Fibroblast of skin of scalp (primary cell): ENCODE measurements at regions not wholly inside any gene's neighbourhood (a gene's known extent, or its start where the extent isn't known, plus 50 kb on each side); places are given as distances from the start of the nearest gene placed in this dataset.
"Not testable (repeated sequence)": the region's sequence is repeated elsewhere in the genome, so short reads cannot be mapped to it uniquely, and the experiment has no call there.

Experiments used
- DNase-seq: peaks from one replicate; pipeline ENCODE4 v3.0.0-alpha.2; 2013

DNA sequence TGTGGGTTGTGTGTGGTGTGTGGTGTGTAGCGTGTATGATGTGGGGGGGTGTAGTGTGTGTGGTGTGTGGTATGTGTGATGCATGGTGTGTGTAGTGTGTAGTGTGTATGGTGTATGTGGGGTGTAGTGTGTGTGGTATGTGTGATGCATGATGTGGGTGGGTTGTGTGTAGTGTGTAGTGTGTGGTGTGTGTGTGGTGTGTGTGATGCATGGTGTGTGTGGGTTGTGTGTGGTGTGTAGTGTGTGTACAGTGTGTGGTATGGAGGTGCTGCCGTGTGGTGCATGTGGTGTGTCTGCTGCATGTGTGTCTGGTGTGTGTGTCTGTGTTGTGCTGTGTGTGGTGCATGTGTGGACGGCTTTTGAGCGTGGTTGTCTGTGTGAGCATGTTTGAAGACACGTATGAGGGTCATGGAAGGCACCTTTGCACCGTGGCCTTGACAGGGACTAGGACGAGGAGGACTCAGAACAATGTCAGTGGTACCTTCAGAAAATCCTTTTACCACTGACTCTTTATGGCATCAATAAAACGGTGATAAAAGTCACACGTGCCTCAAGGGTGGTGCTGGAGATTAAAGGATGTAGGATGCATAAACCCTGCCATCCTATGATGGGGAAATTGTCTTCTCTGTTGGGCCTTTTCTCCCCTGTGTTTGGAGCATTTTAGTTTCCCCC lies 328.7 kb upstream of the B3GAT1 start:
- DNase-seq = no peak

DNA sequence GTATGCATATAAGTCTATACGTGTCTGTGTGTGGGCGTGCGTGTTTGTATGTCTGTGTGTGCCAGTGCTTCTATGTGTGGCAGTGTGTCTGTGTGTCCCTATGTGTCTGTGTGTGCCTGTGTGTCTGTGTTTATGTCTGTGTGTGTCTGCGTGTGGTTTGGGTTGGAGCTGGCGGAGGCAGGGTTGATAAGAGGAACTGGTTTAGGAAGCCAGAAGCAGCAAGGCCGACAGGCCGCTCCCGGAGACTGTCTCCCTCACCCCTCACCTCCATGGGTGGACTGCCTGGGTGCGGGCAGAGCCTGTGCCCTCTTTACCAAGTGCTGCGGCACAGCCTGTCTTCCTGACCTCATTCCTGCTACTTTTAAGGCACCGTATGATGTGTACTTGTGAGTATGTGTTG lies 327.1 kb upstream of the B3GAT1 start:
- DNase-seq = no peak

DNA sequence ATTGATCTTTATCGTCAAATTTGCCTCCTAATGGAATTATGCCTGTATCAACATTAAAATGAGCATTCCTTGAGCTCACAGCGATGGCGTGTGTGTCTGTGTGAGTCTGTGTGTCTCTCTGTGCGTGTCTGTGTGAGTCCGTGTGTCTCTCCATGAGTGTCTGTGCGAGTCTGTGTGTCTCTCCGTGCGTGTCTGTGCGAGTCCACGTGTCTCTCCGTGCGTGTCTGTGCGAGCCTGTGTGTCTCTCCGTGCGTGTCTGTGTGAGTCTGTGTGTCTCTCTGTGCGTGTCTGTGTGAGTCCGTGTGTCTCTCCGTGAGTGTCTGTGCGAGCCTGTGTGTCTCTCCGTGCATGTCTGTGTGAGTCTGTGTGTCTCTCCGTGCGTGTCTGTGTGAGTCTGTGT lies 326.5 kb upstream of the B3GAT1 start:
- no peak for DNase-seq

DNA sequence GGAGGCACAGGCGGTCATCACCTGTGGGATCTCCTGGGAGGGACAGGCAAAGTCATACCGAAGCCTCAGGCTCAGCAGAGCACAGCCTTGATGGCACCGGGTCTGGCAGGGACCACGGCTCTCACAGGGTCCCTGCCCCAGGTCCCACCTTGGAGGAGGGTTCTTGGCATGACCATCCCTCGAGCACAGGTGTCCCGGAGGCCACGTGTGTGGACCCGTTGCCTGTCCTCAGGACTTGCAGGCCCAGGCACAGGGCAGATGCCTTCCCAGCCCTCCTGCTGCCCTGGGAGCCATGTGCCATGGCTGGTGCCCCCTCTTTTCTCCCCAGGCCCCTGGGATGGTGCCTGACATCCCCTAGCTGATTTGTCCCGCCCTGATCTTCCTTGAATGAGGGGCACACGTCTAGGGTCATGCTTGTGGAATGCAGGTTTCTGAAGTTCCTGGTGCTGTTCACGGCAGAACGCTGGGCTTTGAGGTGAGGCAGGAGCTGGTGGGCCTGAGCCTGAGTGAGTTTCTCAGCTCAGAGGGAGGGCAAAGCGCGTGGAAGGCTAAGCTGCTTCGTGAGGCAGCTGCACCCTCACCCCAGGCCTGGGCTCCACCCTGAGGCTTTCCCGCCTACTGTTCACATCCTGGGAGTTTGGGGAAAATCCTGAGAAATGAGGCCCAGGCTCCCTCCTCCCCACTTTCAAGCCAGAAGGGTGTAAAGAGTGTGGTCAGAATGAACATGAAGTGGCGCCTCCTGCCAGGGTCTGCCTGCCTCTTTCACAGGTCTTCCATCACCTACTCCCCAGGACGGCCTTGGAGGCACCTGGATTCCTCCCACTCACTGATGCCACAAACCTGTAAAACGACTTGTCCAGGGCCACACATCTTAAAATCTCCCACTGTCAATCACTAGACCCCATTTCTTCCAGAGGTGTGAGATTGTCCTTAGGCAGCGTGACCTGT lies 325.8 kb upstream of the B3GAT1 start:
- DNase-seq = no peak

DNA sequence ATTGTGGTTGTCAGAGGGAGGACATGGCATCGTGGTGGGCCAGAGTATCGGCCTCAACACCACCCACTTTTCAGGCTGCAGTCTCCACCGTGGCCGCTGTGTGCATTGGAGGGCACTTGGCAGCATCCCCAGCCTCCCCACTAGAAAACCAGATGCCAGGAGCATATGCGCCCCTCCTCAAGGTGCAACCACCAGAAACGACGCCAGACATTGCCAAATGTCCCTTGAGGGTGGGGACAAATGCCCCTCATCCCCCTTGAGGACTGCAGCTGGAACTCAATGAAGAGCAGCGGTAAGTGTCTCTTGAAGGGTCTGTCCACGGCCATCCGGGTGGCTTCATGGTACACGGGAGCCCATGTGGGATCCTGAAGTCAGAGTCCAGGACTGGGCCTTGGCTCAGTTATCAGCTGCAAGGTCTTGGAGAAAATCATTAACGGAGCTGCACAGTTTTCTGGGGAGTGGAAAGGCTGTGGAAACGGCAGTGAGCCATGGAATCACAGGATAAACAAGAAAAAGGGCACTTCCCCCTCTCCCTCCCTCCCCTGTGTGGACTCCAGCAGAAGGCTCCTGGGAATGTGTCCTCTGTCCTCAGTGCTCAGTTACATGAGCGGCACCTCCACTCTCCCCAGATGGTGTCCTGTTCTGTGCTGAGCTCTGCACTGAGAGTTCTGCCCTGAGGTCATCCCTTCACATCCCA lies 324.4 kb upstream of the B3GAT1 start:
- DNase-seq = no peak

DNA sequence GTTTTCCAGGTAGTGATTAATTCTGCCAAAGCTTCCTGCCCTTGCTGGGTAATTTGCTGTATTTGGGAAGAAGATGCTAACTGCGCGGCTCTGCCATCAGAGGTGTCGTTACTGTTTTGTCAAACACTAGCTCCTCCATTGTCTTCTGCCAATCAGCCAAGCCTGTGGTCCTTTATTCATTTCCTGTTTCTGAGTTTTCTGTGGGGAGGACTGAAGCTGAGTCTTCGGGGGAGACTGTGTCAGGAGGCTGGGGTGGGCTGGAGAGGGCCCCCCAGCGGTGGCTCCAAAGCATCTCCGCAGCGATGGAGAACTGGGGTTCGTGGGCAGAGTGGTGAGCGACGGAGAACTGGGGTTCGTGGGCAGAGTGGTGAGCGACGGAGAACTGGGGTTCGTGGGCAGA lies 322.9 kb upstream of the B3GAT1 start:
- DNase-seq = no peak

DNA sequence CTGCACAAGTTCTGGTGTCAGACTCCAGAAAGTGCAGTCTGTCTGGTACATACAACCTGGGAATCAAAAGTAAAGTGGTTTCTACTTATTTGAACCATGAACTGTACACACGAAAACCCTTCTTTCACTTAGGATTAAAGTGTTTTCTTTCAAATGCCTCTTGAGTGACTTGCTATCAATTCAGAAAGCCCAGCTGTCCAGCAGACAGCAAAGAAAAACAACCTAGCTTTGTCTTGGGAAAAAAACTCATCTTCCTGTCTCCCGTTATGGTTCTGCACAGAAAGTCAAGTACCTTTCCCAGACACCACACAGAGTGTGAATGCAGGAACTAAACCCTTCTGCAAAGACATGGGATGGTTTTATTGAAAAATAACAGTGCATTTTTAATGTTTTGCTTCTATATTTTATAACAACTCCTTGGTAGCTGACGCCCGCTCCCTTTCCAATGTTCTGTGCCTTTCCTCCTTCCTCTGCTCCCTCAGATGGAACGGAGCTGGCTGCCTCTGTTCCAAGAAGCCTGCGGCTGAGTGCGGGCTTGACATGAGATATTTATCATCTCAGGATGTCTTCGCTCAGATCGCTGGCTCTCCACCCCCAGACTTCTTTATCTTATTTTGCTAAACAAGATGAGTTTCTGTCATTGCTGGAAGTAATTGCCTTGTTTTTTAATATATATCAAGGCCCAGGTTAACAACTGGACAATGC lies 322.3 kb upstream of the B3GAT1 start:
- DNase-seq = no peak

DNA sequence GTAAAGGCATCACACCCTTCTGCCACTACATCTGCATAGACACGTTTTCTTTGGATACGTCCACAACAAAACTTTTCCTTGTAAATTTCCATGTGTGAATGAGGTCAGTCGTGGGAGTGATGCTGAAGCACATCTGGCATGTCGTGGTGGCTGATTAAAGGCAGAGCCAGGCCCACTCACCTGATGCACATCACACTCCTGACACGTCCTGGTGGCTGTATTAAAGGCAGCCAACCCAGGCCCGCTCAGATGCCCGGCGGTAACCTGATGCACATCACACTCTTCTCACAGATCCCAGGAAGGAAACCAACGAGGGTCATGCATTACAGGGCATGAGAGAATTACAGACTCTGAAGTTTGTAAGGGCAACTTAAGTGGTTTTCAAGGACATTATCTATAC lies 321.6 kb upstream of the B3GAT1 start:
- DNase-seq = no peak

DNA sequence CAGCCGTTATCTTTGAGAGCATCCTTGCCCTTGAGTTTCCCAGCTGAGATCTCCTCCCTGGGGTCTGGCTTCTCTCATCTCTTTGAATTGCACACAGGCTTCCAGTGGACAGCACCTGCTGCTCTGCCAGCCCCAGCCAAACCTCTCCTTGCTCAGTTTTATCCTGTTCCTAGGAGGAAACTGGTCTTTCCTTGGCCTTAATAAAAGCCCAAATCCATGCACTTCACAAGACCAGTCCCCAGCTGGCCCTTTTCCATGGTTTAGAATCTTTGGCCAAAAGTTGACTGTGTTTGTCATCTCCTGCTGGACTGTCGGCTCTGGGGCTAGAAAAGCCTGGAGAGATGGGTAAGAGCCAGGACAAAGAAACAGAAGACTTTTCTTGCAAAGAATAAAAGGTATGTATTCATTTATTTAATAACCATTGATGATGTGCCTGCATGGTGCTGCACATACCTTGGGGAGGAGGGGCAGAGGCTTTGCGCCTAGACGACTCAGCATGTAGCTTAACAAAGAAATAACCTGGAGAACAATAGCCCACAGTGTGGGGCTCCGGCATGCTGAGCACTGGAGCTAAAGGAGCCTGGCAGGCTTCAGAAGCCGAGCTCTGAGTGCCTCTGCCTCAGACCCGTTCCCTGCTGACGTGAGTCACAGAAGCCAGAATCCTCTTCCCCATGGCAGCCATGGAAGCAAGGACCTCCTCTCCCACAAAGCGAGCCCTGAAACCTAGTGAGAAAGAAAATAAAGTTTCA lies 319.3 kb upstream of the B3GAT1 start:
- no peak for DNase-seq

DNA sequence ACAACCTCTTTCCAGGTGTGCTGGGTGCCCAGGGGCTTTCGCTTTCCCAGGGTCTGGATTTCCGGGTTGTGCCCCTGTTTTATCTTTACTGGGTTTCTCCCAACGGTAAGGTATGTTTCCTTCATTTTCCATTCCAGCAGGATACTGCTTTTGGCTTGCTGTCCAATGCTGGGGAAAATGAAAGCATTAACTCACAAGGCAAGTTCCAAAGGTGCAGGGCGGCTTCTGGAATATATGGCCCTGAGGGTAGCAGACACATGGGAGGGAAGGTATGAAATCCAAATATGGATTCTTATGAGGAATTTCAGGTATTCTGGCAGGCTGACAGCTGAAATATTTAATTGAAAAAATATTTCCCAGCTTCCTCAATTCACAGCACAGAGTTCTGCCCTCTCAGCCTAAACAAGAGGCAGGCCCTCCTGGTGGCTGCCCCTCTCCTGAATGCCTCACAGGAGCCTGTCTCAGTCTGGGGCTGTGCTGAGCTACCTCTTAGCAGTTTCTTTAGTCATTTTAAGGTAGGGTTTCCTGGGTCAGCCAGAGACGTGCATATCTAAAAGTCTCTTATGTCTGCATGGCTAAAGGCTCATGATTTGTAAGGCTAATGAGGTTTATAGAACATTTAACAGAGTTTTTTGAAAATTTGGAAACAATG lies 318.6 kb upstream of the B3GAT1 start:
- DNase-seq = no peak

DNA sequence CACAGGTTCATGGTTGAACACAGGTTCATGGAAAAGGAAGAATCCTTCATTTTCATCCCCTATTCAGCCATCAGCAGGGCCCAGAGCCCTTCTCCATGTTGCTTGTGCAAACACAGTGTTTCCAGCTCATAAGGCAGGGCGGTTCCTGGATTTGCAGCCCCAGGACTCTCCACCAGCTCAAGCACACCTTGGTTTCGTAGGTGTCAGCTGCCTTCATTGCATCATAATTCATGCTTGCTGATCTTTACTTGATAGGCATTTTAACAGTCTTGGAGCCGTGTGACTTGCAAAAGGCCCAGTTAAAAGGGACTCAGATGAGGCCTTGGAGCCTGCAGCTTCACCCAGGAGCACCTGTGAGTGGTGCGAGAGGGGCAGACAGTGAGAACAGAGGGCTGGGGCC lies 318.1 kb upstream of the B3GAT1 start:
- no peak for DNase-seq

DNA sequence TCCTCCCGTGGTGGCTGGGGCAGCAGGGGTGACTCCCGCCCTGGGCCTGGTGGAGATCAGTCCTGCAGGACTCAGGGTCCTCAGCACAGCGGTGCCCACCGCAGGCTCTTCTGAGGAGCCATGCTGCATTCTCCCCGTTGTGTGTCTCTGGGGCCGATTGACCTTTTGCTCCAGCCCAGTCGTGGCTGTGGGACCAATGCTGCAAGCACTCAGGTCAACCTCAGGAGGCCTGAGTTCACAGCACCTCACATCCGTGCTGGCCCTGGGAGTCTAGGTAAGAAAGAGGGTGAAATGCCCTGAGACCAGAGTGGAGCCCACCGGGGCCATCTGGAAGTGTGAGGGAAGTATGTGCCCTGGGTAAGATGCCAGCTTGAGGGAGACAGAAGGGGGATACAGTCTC lies 316.1 kb upstream of the B3GAT1 start:
- no peak for DNase-seq

DNA sequence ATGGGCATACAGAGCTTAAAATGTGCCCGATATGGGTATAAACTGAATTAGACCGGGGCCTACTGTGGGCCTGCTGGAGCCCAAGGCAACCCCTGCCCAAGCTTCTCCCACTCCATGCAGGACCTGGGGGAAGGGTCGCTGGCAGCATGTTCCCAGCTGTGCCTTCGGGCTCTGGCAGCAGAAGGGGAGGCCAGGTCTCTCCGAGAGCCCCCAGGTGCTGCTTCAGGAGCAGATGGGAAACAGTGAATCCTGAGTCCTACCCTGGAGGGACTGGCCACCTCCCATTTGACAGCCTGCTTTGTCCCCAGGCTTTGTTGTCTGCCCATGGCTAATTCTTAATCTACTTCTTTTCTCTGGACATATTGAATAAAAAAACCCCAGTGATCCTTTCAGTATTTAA lies 315.6 kb upstream of the B3GAT1 start:
- DNase-seq = no peak

DNA sequence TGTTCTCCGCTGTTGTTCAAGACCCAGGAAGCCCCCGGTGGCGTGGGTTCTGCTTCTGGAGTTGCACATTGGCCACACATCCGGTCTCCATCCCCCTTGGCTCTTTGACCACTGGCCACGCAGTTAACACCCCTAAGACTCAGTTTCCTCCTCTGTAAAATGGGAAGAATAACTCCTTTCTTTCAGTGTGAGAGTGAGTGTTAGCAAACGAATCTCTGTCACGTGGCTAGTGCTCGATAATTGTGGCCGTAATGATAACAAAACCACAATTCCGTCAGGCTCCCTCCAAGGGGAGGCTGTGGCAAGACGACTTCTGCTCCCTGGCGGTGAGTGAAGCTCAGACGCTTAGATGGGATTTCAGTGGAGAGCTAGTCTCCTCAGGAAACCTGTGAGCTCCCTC lies 315.2 kb upstream of the B3GAT1 start:
- no peak for DNase-seq

DNA sequence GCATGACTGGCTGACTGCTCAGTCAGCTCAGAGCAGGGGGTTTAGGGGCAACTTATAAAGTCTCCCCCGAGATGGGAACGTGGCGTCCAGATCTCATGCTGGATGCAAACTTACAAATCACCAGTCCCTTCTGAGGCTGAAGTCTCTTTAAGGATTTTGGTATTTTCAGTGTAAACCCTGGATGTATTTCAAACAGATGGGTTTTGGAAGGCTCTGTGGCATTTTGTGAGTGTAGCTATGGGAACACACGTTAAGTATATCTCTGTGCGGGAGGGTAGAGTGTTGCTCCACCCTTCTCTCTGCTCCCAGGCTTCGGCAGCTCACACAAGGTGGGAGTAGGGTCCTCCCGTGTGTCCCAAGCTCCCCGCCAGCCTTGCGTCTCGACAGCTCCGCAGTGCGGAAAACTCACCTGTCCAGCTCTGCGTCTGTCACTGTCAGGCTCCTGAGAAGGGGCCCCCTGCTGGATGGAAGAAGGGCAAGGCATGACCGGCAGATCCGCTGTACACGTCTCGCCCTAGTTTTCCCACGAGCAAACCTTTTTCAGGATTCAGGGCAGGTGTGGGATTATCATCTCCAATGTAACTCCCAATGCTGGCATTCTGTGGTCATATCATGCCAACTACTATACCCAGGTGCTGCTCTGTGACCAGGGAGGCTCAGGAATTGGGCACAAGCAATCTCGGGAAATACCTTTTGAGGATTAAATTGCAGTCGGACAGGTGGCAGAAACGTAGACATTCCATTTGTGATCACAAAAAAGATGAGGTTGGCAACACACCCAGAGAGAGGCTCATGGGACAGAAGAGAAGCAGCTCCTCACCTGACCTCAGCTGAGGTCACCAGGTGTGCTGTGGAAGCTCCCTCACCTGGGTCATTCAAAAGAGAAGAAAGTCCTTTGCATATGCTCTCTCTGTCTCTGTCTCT lies 313.9 kb upstream of the B3GAT1 start:
- no peak for DNase-seq

DNA sequence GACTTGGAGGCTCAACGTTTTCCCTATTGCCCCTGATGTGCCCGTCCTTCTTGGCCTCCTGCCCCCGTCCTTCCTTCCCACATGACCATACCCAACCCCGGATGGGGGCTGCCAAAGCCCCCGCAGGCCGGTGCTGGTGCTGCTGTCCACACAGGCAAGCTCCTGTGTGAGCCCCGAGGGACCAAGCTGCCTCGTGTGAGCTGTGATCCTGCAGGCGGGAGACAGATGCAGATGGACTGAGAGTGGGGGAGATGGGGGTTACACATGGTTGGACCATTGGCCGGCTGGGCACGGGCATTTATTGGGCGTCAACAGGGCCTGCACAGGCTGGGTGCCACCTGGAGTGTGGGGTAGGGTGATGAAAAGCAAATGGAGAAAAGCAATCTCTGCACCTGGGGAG lies 313.2 kb upstream of the B3GAT1 start:
- no peak for DNase-seq

DNA sequence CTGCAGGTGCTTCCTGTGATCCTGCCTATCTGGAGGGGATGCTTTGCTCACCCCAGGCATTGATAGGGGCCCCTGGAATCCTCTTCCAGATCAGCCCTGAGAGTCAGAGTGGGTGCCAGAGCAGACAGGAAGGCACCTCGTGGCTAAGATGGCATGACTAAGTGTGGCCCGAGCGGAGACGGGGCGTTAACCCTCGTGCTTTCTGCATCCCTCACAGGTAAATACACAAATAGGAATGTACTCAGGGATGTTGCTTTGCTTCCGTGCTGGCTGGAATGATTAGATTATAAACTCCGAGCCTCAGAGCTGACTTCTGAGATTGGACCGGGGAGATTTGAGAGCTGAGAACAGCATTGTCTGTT lies 312.7 kb upstream of the B3GAT1 start:
- no peak for DNase-seq

DNA sequence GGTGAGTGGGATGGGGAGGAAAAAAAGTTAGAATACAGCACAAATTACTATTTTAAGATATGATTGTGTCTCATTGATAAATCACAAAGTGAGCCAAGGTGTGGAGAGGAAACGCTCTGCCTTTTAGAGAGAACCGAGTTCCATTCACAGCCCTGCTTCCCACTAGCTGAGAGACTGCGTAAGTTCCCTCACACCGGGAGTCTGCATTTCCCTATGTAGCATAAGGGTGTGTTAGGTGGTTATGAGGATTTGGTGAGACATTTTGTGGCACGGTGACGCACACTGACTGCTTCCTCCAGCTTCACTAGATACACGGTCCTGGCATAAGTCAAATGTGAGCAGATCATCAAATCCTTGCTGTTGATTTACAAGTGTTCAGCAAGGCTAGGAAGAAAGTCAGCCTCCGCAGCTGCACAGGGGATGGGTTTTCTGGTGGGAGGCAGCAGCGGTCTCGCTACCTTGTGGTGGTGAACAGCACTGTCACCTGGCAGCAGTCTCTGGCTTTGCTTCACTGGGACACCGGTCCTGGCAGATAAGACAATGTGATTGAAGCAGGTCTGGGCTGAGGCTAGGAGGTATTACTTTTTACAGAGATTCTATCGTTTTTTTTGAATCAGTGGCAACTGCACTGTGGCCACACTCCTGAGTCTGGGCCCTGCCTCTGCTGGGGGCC lies 312.2 kb upstream of the B3GAT1 start:
- no peak for DNase-seq

DNA sequence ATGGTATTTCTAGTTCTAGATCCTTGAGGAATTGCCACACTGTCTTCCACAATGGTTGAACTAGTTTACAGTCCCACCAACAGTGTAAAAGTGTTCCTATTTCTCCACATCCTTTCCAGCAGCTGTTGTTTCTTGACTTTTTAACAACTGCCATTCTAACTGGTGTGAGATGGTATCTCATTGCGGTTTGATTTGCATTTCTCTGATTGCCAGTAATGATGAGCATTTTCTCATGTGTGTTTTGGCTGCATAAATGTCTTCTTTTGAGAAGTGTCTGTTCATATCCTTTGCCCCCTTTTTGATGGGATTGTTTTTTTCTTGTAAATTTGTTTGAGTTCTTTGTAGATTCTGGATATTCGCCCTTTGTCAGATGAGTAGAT lies 308.6 kb upstream of the B3GAT1 start:
- DNase-seq = not testable (repeated sequence)
